SHP77 treated with DMSO at 0.1 percent for 48 hours (cell line): ENCODE measurements at regions not wholly inside any gene's neighbourhood (a gene's known extent, or its start where the extent isn't known, plus 50 kb on each side); places are given as distances from the start of the nearest gene placed in this dataset.

ENCODE experiments used
- DNase-seq: peaks from one replicate; lab custom pipeline; 2025; lab: John Stamatoyannopoulos, UW

GRCh38 chr14:76926521-76927251 is 100.5 kb downstream of the LRRC74A start:
- DNase-seq, result no peak

GRCh38 chr14:76925097-76925441 is 98.9 kb downstream of the LRRC74A start:
- DNase-seq, result no peak

- DNase-seq, result no peak
Observed at GRCh38 chr14:76924371-76925096, 98.3 kb downstream of the LRRC74A start.

DNA sequence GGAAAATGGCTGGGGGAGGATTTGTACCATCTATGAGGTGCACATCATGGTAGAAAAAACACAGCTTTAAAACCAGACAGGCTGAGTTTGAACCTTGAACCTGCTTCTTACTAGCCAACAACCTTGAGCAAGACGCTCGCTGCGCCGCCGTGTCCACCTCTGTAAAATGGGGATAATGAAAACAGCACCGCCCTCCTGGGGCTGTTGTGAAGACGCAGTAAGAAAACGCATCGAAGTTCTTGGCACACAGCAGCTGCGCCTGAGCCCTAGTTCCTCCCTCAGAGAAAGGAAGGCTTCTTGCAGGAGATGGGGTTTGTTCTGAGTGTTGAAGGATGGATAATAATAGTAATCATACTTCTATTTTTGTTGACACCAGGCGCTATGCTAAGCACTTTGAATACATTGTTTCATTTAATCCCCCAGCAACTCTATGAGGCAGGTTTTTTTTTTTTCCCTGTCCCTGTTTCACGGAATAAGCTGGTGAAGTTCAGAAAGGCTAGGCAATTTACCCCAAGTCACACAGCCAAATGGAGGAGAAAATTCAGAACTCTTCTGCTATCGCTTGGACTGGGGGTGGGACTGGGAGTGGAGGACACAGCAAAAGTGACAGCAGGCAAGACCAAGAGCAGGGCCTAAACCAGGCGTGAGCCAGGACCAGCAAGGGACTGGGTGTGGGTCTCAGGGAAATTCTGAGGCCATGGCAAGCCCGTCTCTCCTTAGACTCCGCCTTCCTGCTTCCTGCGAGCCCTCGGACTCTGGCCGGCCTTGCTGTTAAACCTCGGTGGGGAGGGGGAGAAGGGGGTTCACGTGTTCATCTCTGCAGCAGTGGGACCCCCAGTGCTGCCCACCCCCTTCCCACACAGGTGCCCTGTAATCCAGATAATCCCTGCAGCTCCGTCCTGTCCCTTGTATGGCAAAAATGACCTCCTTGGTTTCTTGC is 97.5 kb downstream of the LRRC74A start:
- DNase-seq, result no peak

DNA sequence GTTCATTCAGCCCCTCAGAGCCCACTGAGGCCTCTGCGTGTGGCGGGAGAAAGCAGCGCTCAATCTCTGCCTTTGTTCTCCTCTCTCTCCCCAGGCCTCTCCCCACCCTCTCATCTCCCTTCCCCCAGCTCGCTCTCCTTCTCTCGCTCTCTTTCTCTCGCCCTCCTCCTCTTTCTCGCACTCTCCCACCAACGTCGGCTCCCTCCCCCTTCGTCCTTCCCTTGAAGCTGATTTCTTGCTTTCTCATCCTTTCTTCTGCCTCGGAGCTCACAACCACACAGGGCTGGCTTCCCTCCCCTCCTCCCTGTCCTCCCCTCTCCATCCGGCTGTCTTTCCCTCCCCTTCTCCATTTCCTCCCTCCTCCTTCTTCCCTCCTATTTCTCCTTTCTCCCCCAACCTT is 96.4 kb downstream of the LRRC74A start:
- DNase-seq, result no peak

- no peak for DNase-seq
Observed at GRCh38 chr14:76922092-76922491, 95.9 kb downstream of the LRRC74A start.

DNA sequence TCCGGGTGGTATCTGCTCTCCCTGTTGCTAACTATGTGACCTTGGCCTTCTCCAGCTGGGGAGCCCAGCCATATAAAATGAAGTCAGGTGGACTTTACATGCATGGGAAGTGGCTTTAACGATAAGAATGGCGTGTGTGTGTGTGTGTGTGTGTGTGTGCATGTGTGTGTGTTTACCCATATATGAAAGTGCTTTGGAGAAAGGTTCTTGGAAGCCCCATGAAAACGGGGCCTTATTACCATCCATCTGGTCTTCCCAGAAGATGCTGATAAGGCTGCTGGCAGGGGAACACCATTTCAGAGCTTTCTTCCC is 94.8 kb downstream of the LRRC74A start:
- no peak for DNase-seq

- DNase-seq, result no peak
Observed at GRCh38 chr14:76920331-76921087, 94.3 kb downstream of the LRRC74A start.

DNA sequence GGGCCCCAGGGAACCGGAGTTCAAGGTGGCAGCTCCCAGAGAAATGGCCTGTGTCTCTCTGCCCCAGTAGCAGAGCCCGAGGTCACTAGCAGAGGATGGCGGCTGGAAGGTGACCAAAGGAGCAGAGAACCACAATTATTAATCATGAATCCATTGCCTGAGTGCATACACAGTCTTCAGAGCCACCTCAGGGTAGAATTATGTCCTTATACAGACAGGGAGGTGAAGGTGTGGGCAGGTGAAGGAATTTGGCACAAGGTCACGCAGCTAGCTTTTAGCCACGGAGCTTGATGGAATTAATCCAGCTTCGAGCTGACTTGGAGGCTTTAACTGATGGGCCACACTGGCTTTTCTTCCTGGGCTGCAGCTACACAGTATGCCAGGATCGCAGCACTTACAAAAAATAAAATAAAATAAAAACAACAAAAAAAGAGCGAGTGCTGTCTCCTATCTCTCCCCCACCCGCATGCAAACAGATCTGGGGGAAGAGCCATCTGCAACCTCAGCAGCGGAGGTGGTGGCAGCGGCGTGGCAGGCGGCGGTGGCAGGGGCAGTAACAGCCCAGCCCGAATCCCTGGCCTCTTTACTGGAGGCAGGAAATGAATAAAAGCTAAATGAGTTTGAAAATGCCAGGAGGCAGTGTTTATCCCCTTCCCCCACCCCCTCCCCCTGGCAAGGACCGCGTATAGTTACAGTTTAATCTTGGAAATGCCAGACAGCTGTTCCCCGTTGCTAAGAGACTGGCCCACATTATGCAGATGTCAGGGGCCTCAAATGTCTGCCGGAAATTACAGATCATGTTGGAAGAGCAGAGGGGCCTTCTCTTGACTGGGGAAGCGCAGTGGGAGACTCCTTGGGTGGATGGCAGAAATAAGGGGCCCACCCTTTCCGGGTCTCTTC is 93.5 kb downstream of the LRRC74A start:
- peak; percentile 84 for DNase-seq
